H9 (cell line): ENCODE measurements at regions not wholly inside any gene's neighbourhood (a gene's known extent, or its start where the extent isn't known, plus 50 kb on each side); places are given as distances from the start of the nearest gene placed in this dataset.

Experiments used
- DNase-seq: peaks from one replicate; pipeline ENCODE4 v3.0.0-alpha.2; 2017
- H2AFZ ChIP-seq: one replicate; pipeline ENCODE4 v1.6.1; 2013; ENCODE audit warnings: mild to moderate bottlenecking, low read length, control low read depth, moderate library complexity
- H2AK5ac ChIP-seq: 2 replicates; pipeline ENCODE4 v1.6.1; 2013; ENCODE audit warnings: low read length, control low read depth, mixed read lengths; ENCODE audit not compliant: insufficient read length
- H2BK120ac ChIP-seq: one replicate; pipeline ENCODE4 v1.6.1; 2013; ENCODE audit warnings: low read depth, mild to moderate bottlenecking, low read length, control low read depth, inconsistent platforms; ENCODE audit not compliant: poor library complexity, severe bottlenecking
- H2BK12ac ChIP-seq: 2 replicates; pipeline ENCODE4 v1.6.1; 2013; ENCODE audit warnings: low read length, control low read depth, mixed read lengths, low read depth; ENCODE audit not compliant: insufficient read length
- H2BK15ac ChIP-seq: 2 replicates; pipeline ENCODE4 v1.6.1; 2013; ENCODE audit warnings: low read depth, low read length, control low read depth
- H2BK20ac ChIP-seq: one replicate; pipeline ENCODE4 v1.6.1; 2013; ENCODE audit warnings: low read depth, mild to moderate bottlenecking, low read length, control low read depth, inconsistent platforms; ENCODE audit not compliant: poor library complexity, severe bottlenecking
- H2BK5ac ChIP-seq: 2 replicates; pipeline ENCODE4 v1.6.1; 2013; ENCODE audit warnings: low read length, control low read depth, mixed read lengths; ENCODE audit not compliant: insufficient read length
- H3K14ac ChIP-seq: 2 replicates; pipeline ENCODE4 v1.6.1; 2013; ENCODE audit warnings: low read length, control low read depth; ENCODE audit not compliant: insufficient read depth
- H3K18ac ChIP-seq: 2 replicates; pipeline ENCODE4 v1.6.1; 2013; ENCODE audit warnings: low read depth, mild to moderate bottlenecking, mixed read lengths, low read length, control low read depth; ENCODE audit not compliant: insufficient read length
- H3K23ac ChIP-seq: 2 replicates; pipeline ENCODE4 v1.6.1; 2013; ENCODE audit warnings: low read length, control low read depth, mixed read lengths, low read depth; ENCODE audit not compliant: insufficient read length
- H3K23me2 ChIP-seq: 2 replicates; pipeline ENCODE4 v1.6.1; 2013; ENCODE audit warnings: low read depth, mild to moderate bottlenecking, mixed read lengths, low read length, control low read depth; ENCODE audit not compliant: insufficient read length, poor library complexity, severe bottlenecking
- H3K27ac ChIP-seq: 2 replicates; pipeline ENCODE4 v1.5.1; 2013; ENCODE audit warnings: low read length, control low read depth, mixed read lengths, low read depth; ENCODE audit not compliant: insufficient read length
- H3K27me3 ChIP-seq: 2 replicates; pipeline ENCODE4 v1.6.1; 2013; ENCODE audit warnings: low read length, control low read depth, inconsistent platforms; ENCODE audit not compliant: insufficient read depth
- H3K4ac ChIP-seq: 2 replicates; pipeline ENCODE4 v1.6.1; 2013; ENCODE audit warnings: low read depth, mild to moderate bottlenecking, control low read depth, inconsistent platforms, low read length, moderate library complexity
- H3K4me1 ChIP-seq: 2 replicates; pipeline ENCODE4 v1.6.1; 2013; ENCODE audit warnings: low read length, control low read depth, inconsistent platforms; ENCODE audit not compliant: insufficient read depth
- H3K4me2 ChIP-seq: 2 replicates; pipeline ENCODE4 v1.6.1; 2013; ENCODE audit warnings: low read length, control low read depth, mixed read lengths; ENCODE audit not compliant: insufficient read length, insufficient read depth
- H3K56ac ChIP-seq: 2 replicates; pipeline ENCODE4 v1.6.1; 2013; ENCODE audit warnings: low read depth, mild to moderate bottlenecking, mixed read lengths, low read length, control low read depth; ENCODE audit not compliant: insufficient read length
- H3K79me1 ChIP-seq: 2 replicates; pipeline ENCODE4 v1.6.1; 2013; ENCODE audit warnings: low read depth, mild to moderate bottlenecking, moderate library complexity, low read length, control low read depth, inconsistent platforms; ENCODE audit not compliant: insufficient read depth, poor library complexity, severe bottlenecking
- H3K79me2 ChIP-seq: 2 replicates; pipeline ENCODE4 v1.6.1; 2013; ENCODE audit warnings: low read length, control low read depth, inconsistent platforms; ENCODE audit not compliant: insufficient read depth
- H3K9ac ChIP-seq: 2 replicates; pipeline ENCODE4 v1.6.1; 2013; ENCODE audit warnings: low read length, control low read depth, mixed read lengths; ENCODE audit not compliant: insufficient read length; ENCODE audit errors: extremely low read depth
- H3K9me3 ChIP-seq: one replicate; pipeline ENCODE4 v1.6.1; 2013; ENCODE audit warnings: low read depth, low read length, inconsistent platforms; ENCODE audit not compliant: control insufficient read depth
- H3T11ph ChIP-seq: one replicate; pipeline ENCODE4 v1.6.1; 2013; ENCODE audit warnings: mild to moderate bottlenecking, low read length, control low read depth, inconsistent platforms
- H4K20me1 ChIP-seq: one replicate; pipeline ENCODE4 v1.6.1; 2013; ENCODE audit not compliant: control insufficient read depth, insufficient read length, insufficient read depth
- H4K5ac ChIP-seq: 2 replicates; pipeline ENCODE4 v1.6.1; 2013; ENCODE audit warnings: low read depth, mild to moderate bottlenecking, mixed read lengths, low read length, control low read depth; ENCODE audit not compliant: insufficient read length
- H4K8ac ChIP-seq: replicated peaks from 2 replicates; pipeline ENCODE4 v1.6.1; 2013; ENCODE audit warnings: low read length, control low read depth, mixed read lengths, low read depth; ENCODE audit not compliant: insufficient read length
- H4K91ac ChIP-seq: 2 replicates; pipeline ENCODE4 v1.6.1; 2013; ENCODE audit warnings: low read depth, mild to moderate bottlenecking, moderate library complexity, mixed read lengths, low read length, control low read depth; ENCODE audit not compliant: insufficient read length
- H3K27ac Mint-ChIP-seq, 3 experiments: 2 replicates in 2 of 3; 3 replicates in 1 of 3; pipeline ENCODE4 v1.8.0; 2020 to 2021; ENCODE audit warnings: mixed read lengths in 3 of 3, mild to moderate bottlenecking in 1 of 3, moderate library complexity in 1 of 3
- H3K27me3 Mint-ChIP-seq: 2 replicates; pipeline ENCODE4 v1.8.0; 2021; ENCODE audit warnings: low read depth, mild to moderate bottlenecking, moderate library complexity, mixed read lengths
- H3K36me3 Mint-ChIP-seq, 3 experiments: 2 replicates in 2 of 3; 3 replicates in 1 of 3; pipeline ENCODE4 v1.8.0; 2020 to 2021; ENCODE audit warnings: low read depth in 3 of 3, mixed read lengths in 3 of 3; ENCODE audit not compliant: insufficient read depth in 1 of 3
- H3K4me1 Mint-ChIP-seq, 2 experiments: 2 replicates each; pipeline ENCODE4 v1.8.0; 2020; ENCODE audit warnings: mixed read lengths in 2 of 2
- H3K4me3 Mint-ChIP-seq, 2 experiments: 2 replicates in 1 of 2; 3 replicates in 1 of 2; pipeline ENCODE4 v1.8.0; 2020 to 2021; ENCODE audit warnings: mild to moderate bottlenecking in 2 of 2, mixed read lengths in 2 of 2, moderate library complexity in 1 of 2
- H3K9me3 Mint-ChIP-seq, 2 experiments: 2 replicates in 1 of 2; 3 replicates in 1 of 2; pipeline ENCODE4 v1.8.0; 2020; ENCODE audit warnings: mild to moderate bottlenecking in 2 of 2, mixed read lengths in 2 of 2, moderate library complexity in 1 of 2
- WGBS: extraction: QIAGEN DNeasy Blood & Tissue Kit; methylation state at CpG from one replicate; pipeline ENCODE4 v1.1.7; 2013; ENCODE audit warnings: missing lambda C conversion rate, low lambda C conversion rate, mixed read lengths; ENCODE audit not compliant: insufficient read length; ENCODE audit errors: extremely low coverage; 5-methylcytosine and 5-hydroxymethylcytosine counted together
- TF ChIP-seq, protein P1 (sequence below): fragments of 200-600 bp; sonication (generic); conservative IDR thresholded peaks from 3 replicates; pipeline ENCODE4 v1.8.0; 2021; ENCODE audit warnings: antibody characterized with exemption, mild to moderate bottlenecking

DNA sequence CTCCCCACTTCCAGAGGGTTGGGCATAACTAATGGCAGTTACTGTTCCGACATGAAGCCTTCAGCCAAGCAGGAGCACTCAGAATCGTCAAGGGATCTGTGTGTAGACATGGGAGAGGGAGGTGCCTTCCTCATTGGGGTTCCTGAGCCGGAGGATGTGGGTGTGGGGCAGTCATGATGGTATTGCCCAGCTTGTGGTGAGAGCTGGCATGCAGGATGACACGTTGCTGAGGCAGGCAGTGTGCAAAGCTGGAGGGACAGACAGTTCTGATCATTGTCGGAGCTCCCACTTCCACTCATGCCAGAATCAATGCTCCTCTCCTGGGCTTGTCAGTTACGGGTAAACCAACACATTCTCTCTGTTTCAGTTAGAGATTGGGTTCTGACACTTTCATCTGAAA lies 83.9 kb upstream of the TSC22D1 start:
- no peak overlapping the region for H3K4me2 ChIP-seq
- no peak overlapping the region for H3K18ac ChIP-seq
- no peaks in the 10 kb centered on the region; the same call in 1 of the 2 replicates for H3K4me1 ChIP-seq
- H3K27ac Mint-ChIP-seq = no peak overlapping the region
- no peak overlapping the region for H4K91ac ChIP-seq
- no peaks in the 10 kb centered on the region for H3K36me3 Mint-ChIP-seq
- DNase-seq = no peak
- no peak overlapping the region for H2BK20ac ChIP-seq
- H3K4me3 Mint-ChIP-seq = no peak overlapping the region
- peaks cover 2% of the 10 kb centered on the region for H3K27me3 Mint-ChIP-seq
- H3K23me2 ChIP-seq = no peaks in the 10 kb centered on the region
- WGBS = no CpG with 5 or more reads among the region's 6 CpGs
- no peak overlapping the region for H2BK120ac ChIP-seq
- no peak overlapping the region for H2AK5ac ChIP-seq
- no peaks in the 10 kb centered on the region for H4K20me1 ChIP-seq
- H2BK15ac ChIP-seq = no peak overlapping the region
- no peaks in the 10 kb centered on the region for H3K9me3 ChIP-seq
- peaks cover 22 to 23% of the 10 kb centered on the region in 2 experiments for H3K4me1 Mint-ChIP-seq
- no peak overlapping the region for H3K27ac ChIP-seq
- H3K79me2 ChIP-seq = no peaks in the 10 kb centered on the region
- no peak overlapping the region for H3K9ac ChIP-seq
- H3K79me1 ChIP-seq = no peaks in the 10 kb centered on the region
- no peak overlapping the region for H2BK12ac ChIP-seq
- no peak overlapping the region for H2BK5ac ChIP-seq
- TF ChIP-seq, protein P1, sequence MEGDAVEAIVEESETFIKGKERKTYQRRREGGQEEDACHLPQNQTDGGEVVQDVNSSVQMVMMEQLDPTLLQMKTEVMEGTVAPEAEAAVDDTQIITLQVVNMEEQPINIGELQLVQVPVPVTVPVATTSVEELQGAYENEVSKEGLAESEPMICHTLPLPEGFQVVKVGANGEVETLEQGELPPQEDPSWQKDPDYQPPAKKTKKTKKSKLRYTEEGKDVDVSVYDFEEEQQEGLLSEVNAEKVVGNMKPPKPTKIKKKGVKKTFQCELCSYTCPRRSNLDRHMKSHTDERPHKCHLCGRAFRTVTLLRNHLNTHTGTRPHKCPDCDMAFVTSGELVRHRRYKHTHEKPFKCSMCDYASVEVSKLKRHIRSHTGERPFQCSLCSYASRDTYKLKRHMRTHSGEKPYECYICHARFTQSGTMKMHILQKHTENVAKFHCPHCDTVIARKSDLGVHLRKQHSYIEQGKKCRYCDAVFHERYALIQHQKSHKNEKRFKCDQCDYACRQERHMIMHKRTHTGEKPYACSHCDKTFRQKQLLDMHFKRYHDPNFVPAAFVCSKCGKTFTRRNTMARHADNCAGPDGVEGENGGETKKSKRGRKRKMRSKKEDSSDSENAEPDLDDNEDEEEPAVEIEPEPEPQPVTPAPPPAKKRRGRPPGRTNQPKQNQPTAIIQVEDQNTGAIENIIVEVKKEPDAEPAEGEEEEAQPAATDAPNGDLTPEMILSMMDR = no peak
- H3K9me3 Mint-ChIP-seq = no peaks in the 10 kb centered on the region
- no peak overlapping the region for H3K4ac ChIP-seq
- H3K27me3 ChIP-seq = no peaks in the 10 kb centered on the region
- H3K56ac ChIP-seq = no peak overlapping the region
- H4K8ac ChIP-seq = no peak overlapping the region
- H3T11ph ChIP-seq = no peak overlapping the region
- H3K23ac ChIP-seq = no peak overlapping the region
- no peak overlapping the region for H4K5ac ChIP-seq
- H2AFZ ChIP-seq = no peak overlapping the region
- H3K14ac ChIP-seq = no peak overlapping the region
